SK-N-MC (cell line): ENCODE measurements at regions not wholly inside any gene's neighbourhood (a gene's known extent, or its start where the extent isn't known, plus 50 kb on each side); places are given as distances from the start of the nearest gene placed in this dataset.

ENCODE experiments used
- EZH2 ChIP-seq: fragments of 200-600 bp; sonication (generic); IDR thresholded peaks from one replicate; pipeline ENCODE4 v1.6.1; 2017; ENCODE audit warnings: antibody characterized with exemption
- FOXP2 ChIP-seq: optimal IDR thresholded peaks from 2 replicates; pipeline ENCODE3; 2011; ENCODE audit warnings: mild to moderate bottlenecking, moderate library complexity; ENCODE audit not compliant: insufficient read depth; ENCODE audit errors: extremely low read length, control extremely low read depth
- POLR2AphosphoS5 ChIP-seq: IDR thresholded peaks from 2 replicates; pipeline ENCODE4 v1.6.1; 2012; ENCODE audit warnings: mild to moderate bottlenecking, low read depth, low read length, borderline replicate concordance

DNA sequence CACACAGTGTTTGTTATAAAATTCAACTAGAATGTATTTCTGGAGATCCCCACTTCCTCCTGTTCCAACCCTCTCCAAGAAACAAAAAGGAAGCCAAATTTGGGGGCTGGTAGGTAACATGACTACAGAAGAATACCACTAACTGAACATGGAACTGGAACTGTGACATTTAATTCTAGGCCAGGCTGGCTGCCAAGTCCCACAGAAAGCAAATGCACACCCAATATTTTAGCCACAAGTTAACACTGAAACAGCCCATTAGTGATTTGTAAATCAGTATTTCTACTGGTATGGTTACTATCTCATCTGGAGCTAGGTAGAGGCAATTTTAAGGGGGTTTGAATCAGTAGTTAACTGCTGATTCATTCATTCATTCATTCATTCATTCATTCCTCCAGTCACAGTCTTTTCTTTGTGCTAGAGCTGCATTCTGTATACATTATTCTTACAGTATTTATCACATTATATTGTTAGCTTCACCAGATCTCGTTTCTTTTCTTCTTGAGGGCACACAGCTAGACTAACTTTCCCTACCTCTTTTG, 131.7 kb upstream of the GDNF start:
- TF ChIP-seq FOXP2 (no peak), EZH2 (no peak), POLR2AphosphoS5 (no peak)
